OCI-LY7 (cell line): ENCODE measurements at regions not wholly inside any gene's neighbourhood (a gene's known extent, or its start where the extent isn't known, plus 50 kb on each side); places are given as distances from the start of the nearest gene placed in this dataset.

Experiments used
- EZH2phosphoT487 ChIP-seq: fragments of 200-600 bp; sonication (generic); IDR thresholded peaks from 2 replicates; pipeline ENCODE4 v1.6.1; 2018; ENCODE audit warnings: low read depth, borderline replicate concordance, mild to moderate bottlenecking, mixed run types, antibody characterized with exemption, low read length, moderate library complexity, mixed read lengths
- TF ChIP-seq, protein P1 (sequence below): fragments of 200-600 bp; sonication (generic); conservative IDR thresholded peaks from 2 replicates; pipeline ENCODE4 v1.5.1; 2014; ENCODE audit warnings: mild to moderate bottlenecking, antibody characterized with exemption, low read length, moderate library complexity, mixed read lengths

DNA sequence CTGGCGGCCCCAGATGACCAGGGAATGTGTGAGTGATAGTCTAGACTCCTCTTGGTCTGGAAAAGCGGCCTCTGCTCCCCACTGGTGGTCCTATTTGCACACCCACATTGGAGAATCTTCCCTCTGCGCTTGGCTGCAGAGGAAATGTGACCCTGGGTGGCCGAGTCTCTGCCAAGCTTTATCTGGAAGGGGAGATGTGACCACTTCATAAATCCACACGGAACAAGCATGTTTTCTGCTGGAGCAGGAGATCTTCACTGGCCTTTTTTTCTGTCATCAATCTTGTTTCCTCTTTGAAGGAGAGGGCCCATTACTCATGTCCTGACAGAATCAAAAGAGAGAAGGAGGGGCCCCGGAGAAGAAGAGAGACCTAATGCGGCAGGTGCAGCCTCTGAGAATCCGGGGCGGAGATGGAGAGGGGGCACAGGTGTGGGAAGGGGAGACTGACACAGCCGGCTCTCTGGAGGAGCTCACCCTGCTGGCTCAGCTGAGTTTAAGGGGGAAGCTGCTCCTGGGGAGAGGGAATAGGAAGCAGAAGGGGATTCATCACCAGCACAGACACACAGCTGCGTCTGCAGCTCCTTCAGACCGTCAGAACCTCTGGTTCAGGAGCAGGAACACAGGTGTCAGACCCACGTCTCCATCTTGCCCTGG is 116.3 kb downstream of the SOX9 start:
- TF ChIP-seq, protein P1, sequence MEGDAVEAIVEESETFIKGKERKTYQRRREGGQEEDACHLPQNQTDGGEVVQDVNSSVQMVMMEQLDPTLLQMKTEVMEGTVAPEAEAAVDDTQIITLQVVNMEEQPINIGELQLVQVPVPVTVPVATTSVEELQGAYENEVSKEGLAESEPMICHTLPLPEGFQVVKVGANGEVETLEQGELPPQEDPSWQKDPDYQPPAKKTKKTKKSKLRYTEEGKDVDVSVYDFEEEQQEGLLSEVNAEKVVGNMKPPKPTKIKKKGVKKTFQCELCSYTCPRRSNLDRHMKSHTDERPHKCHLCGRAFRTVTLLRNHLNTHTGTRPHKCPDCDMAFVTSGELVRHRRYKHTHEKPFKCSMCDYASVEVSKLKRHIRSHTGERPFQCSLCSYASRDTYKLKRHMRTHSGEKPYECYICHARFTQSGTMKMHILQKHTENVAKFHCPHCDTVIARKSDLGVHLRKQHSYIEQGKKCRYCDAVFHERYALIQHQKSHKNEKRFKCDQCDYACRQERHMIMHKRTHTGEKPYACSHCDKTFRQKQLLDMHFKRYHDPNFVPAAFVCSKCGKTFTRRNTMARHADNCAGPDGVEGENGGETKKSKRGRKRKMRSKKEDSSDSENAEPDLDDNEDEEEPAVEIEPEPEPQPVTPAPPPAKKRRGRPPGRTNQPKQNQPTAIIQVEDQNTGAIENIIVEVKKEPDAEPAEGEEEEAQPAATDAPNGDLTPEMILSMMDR = no peak
- no peak for TF ChIP-seq EZH2phosphoT487
